DND-41 (cell line): ENCODE measurements at regions not wholly inside any gene's neighbourhood (a gene's known extent, or its start where the extent isn't known, plus 50 kb on each side); places are given as distances from the start of the nearest gene placed in this dataset.

Source experiments
- EZH2 ChIP-seq: IDR thresholded peaks from 3 replicates; pipeline ENCODE4 v1.6.1; 2012; ENCODE audit warnings: borderline replicate concordance, low read depth, mild to moderate bottlenecking, moderate library complexity, low read length, inconsistent platforms; ENCODE audit not compliant: severe bottlenecking
- TF ChIP-seq, protein P1 (sequence below): IDR thresholded peaks from 2 replicates; pipeline ENCODE4 v1.5.1; 2012; ENCODE audit warnings: borderline replicate concordance, low read length, moderate library complexity, mild to moderate bottlenecking; ENCODE audit not compliant: poor library complexity, severe bottlenecking; ENCODE audit errors: extremely low read depth

DNA sequence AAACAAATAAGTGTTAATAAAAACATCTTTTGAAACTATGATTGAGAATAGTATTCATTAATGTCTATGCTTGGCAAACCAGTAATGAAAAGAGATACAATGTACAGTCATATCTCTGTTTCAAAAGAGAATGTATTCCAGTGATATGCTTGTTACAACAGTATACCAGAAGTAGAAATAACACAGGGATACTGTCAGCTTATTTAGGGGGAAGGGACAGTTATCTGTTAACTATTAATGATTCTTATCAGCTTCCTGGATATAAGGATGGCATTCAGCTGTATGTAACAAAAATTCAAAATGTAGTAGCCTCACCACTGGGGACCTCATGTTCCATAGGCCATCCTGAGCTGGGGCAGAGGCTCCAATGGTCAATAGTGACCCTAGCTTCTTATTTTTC lies 103.8 kb upstream of the TBX18 start:
- TF ChIP-seq EZH2 = no peak
- TF ChIP-seq, protein P1, sequence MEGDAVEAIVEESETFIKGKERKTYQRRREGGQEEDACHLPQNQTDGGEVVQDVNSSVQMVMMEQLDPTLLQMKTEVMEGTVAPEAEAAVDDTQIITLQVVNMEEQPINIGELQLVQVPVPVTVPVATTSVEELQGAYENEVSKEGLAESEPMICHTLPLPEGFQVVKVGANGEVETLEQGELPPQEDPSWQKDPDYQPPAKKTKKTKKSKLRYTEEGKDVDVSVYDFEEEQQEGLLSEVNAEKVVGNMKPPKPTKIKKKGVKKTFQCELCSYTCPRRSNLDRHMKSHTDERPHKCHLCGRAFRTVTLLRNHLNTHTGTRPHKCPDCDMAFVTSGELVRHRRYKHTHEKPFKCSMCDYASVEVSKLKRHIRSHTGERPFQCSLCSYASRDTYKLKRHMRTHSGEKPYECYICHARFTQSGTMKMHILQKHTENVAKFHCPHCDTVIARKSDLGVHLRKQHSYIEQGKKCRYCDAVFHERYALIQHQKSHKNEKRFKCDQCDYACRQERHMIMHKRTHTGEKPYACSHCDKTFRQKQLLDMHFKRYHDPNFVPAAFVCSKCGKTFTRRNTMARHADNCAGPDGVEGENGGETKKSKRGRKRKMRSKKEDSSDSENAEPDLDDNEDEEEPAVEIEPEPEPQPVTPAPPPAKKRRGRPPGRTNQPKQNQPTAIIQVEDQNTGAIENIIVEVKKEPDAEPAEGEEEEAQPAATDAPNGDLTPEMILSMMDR = no peak
